ENCODE measurements at regions not wholly inside any gene's neighbourhood (a gene's known extent, or its start where the extent isn't known, plus 50 kb on each side); places are given as distances from the start of the nearest gene placed in this dataset.
"Not testable (repeated sequence)": the region's sequence is repeated elsewhere in the genome, so short reads cannot be mapped to it uniquely, and the experiment has no call there.

DNA sequence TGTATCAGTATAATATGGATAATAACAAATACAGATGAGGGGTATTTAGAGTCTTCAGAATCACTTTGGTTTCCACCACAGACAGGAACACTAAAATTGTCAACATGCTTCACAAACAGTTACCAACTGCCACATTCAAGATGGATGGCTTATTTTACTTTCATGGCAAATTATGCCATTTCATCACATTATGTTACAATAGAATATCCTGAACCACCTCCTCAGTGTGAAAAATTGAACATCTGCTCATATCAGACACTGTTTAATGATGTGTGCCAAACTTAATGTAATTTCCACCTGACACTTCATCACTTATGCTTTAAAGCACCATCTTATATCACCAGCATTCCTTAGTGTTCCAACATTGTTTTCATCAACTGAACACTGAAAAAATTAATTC lies 357.4 kb downstream of the KCNN2 start:
- no peak overlapping the region for H3K4me3 ChIP-seq
- H3K4me1 ChIP-seq, result no peaks in the 10 kb centered on the region
- no peaks in the 10 kb centered on the region for H3K36me3 ChIP-seq
- no peak for TF ChIP-seq CTCF (IDR thresholded peaks at IDR 0.05)
- no peak for TF ChIP-seq POLR2A (IDR thresholded peaks at IDR 0.05)
- no peak for TF ChIP-seq POLR2AphosphoS5 (IDR thresholded peaks at IDR 0.05)
- intact Hi-C loops (cut with DNase I; ENCODE audit: low total_unique reads), result no loop called here
- H3K9me3 ChIP-seq, result peaks cover 0 to 28% of the 10 kb centered on the region in 2 donors
- H3K27ac ChIP-seq, result no peak overlapping the region
- H3K27me3 ChIP-seq, result no peaks in the 10 kb centered on the region
- no peak for DNase-seq (ENCODE audit: low spot score in 2 of 2)

GRCh38 chr5:114716955-114717354 lies 355.1 kb downstream of the KCNN2 start:
- DNase-seq (ENCODE audit: low spot score in 2 of 2), result no peak
- intact Hi-C loops (cut with DNase I; ENCODE audit: low total_unique reads), result no loop called here
- H3K4me1 ChIP-seq, result no peaks in the 10 kb centered on the region
- TF ChIP-seq POLR2AphosphoS5 (IDR thresholded peaks at IDR 0.05), result no peak
- TF ChIP-seq CTCF (IDR thresholded peaks at IDR 0.05), result no peak
- TF ChIP-seq POLR2A (IDR thresholded peaks at IDR 0.05), result no peak
- no peaks in the 10 kb centered on the region for H3K27me3 ChIP-seq
- no peaks in the 10 kb centered on the region for H3K36me3 ChIP-seq
- H3K9me3 ChIP-seq, result peaks cover 0 to 20% of the 10 kb centered on the region in 2 donors
- H3K4me3 ChIP-seq, result no peak overlapping the region
- H3K27ac ChIP-seq, result no peak overlapping the region

DNA sequence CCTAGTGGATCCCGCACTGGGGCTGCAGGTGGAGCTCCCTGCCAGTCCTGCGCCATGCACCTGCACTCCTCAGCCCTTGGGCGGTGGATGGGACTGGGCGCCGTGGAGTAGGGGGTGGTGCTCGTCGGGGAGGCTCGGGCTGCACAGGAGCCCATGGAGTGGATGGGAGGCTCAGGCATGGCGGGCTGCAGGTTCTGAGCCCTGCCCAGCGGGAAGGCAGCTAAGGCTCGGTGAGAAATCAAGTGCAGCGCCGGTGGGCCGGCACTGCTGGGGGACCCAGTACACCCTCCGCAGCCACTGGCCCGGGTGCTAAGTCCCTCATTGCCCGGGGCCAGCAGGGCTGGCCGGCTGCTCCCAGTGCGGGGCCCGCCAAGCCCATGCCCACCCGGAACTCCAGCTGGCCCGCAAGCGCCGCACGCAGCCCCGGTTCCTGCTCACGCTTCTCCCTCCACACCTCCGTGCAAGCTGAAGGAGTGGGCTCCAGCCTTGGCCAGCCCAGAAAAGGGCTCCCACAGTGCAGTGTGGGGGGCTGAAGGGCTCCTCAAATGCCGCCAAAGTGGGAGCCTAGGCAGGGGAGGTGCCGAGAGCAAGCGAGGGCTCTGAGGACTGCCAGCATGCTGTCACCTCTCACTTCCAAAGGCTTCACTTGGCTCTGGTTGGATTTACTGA lies 342.5 kb downstream of the KCNN2 start:
- H3K4me1 ChIP-seq; H3K27ac ChIP-seq; H3K27me3 ChIP-seq; H3K9me3 ChIP-seq; H3K36me3 ChIP-seq; H3K4me3 ChIP-seq; intact Hi-C loops (cut with DNase I; ENCODE audit: low total_unique reads); DNase-seq (ENCODE audit: low spot score in 2 of 2): not testable (repeated sequence)

- TF ChIP-seq POLR2A (IDR thresholded peaks at IDR 0.05) (no peak), CTCF (IDR thresholded peaks at IDR 0.05) (no peak), POLR2AphosphoS5 (IDR thresholded peaks at IDR 0.05) (no peak)
- H3K36me3 ChIP-seq, result no peaks in the 10 kb centered on the region
- no peaks in the 10 kb centered on the region for H3K27me3 ChIP-seq
- no peaks in the 10 kb centered on the region for H3K9me3 ChIP-seq
- DNase-seq (ENCODE audit: low spot score in 2 of 2), result no peak
- H3K4me3 ChIP-seq, result no peak overlapping the region
- intact Hi-C loops (cut with DNase I; ENCODE audit: low total_unique reads), result no loop called here
- no peak overlapping the region for H3K27ac ChIP-seq
- no peaks in the 10 kb centered on the region for H3K4me1 ChIP-seq
These were observed 340.9 kb downstream of the KCNN2 start for GRCh38 chr5:114702731-114703130.

DNA sequence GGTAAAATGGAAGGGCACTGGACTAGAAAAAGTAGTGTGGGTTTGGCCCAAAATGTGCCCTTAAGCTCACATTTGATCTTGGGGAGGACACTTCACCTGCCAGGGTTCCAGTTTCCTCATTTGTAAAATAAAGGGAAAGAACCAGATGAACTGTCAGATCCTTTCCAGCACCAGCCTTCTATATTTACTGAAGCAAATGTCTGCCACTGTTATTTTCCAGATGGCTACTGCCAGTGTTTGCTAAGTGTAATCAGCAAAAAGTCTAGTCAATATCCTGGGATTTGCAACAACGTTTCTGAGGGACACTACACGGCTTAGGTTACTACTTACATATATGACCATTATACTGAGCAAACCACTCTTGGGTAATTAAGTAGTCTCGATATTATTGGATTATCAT lies 340.3 kb downstream of the KCNN2 start:
- H3K4me1 ChIP-seq, result no peaks in the 10 kb centered on the region
- H3K27me3 ChIP-seq, result no peaks in the 10 kb centered on the region
- no peak overlapping the region for H3K4me3 ChIP-seq
- DNase-seq (ENCODE audit: low spot score in 2 of 2), result no peak
- H3K9me3 ChIP-seq, result no peaks in the 10 kb centered on the region
- no peaks in the 10 kb centered on the region for H3K36me3 ChIP-seq
- no peak for TF ChIP-seq POLR2AphosphoS5 (IDR thresholded peaks at IDR 0.05)
- TF ChIP-seq POLR2A (IDR thresholded peaks at IDR 0.05), result no peak
- no peak for TF ChIP-seq CTCF (IDR thresholded peaks at IDR 0.05)
- no peak overlapping the region for H3K27ac ChIP-seq
- intact Hi-C loops (cut with DNase I; ENCODE audit: low total_unique reads), result no loop called here

DNA sequence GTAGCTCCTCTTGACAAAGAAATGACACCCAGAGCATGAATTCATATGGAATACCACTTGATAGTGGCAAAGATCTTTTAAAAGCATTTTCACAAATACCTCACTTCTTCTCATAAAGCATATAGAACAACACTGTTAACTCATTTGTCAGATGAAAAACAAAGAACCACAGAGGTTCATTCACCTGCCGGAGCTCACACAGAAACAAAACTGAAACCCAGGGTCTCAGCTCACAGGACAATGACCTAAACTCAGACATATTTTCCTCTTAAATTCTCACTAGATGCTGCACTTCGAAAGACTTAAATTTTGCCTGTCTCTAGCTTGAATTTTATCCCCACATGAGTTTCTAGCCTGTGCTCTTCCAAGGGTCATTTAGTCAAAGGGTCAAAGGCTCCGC lies 339.0 kb downstream of the KCNN2 start:
- H3K27ac ChIP-seq, result no peak overlapping the region
- no peak for TF ChIP-seq POLR2A (IDR thresholded peaks at IDR 0.05)
- no peak for TF ChIP-seq POLR2AphosphoS5 (IDR thresholded peaks at IDR 0.05)
- TF ChIP-seq CTCF (IDR thresholded peaks at IDR 0.05), result no peak
- no peaks in the 10 kb centered on the region for H3K27me3 ChIP-seq
- no peaks in the 10 kb centered on the region for H3K9me3 ChIP-seq
- DNase-seq (ENCODE audit: low spot score in 2 of 2), result no peak
- H3K4me1 ChIP-seq, result no peaks in the 10 kb centered on the region
- intact Hi-C loops (cut with DNase I; ENCODE audit: low total_unique reads), result no loop called here
- no peak overlapping the region for H3K4me3 ChIP-seq
- H3K36me3 ChIP-seq, result no peaks in the 10 kb centered on the region

Data from breast epithelium (tissue), 4 donors.